C4-2B (cell line): ENCODE measurements at regions not wholly inside any gene's neighbourhood (a gene's known extent, or its start where the extent isn't known, plus 50 kb on each side); places are given as distances from the start of the nearest gene placed in this dataset.

Experiments
- H3K27ac ChIP-seq: fragments of 450-650 bp; 2 replicates; pipeline ENCODE4 v1.5.1; 2017
- CTCF ChIP-seq: fragments of 450-650 bp; conservative IDR thresholded peaks from 2 replicates; pipeline ENCODE4 v1.5.1; 2017; ENCODE audit warnings: mild to moderate bottlenecking
- ZFX ChIP-seq: fragments of 450-650 bp; IDR thresholded peaks from 2 replicates; pipeline ENCODE4 v1.6.1; 2017

GRCh38 chr2:82819951-82820350 lies 1639.1 kb downstream of the SUCLG1 start:
- no peak for TF ChIP-seq ZFX
- no peak for TF ChIP-seq CTCF

GRCh38 chr2:82814146-82814545 lies 1644.9 kb downstream of the SUCLG1 start:
- TF ChIP-seq CTCF (no peak), ZFX (no peak)
- no peak overlapping the region for H3K27ac ChIP-seq

More at GRCh38 chr2:82819951-82820350, 1639.1 kb downstream of the SUCLG1 start:
- no peak overlapping the region for H3K27ac ChIP-seq

- no peak for TF ChIP-seq CTCF
- H3K27ac ChIP-seq: no peak overlapping the region
Observed at GRCh38 chr2:82811946-82812345, 1647.1 kb downstream of the SUCLG1 start.

GRCh38 chr2:82803307-82803706 lies 1655.8 kb downstream of the SUCLG1 start:
- no peak overlapping the region for H3K27ac ChIP-seq
- TF ChIP-seq CTCF: no peak
- TF ChIP-seq ZFX: no peak

GRCh38 chr2:82797469-82797868 lies 1661.6 kb downstream of the SUCLG1 start:
- TF ChIP-seq CTCF (no peak), ZFX (no peak)

GRCh38 chr2:82796132-82796531 lies 1662.9 kb downstream of the SUCLG1 start:
- no peak overlapping the region for H3K27ac ChIP-seq
- TF ChIP-seq ZFX (no peak), CTCF (no peak)

More at GRCh38 chr2:82797469-82797868, 1661.6 kb downstream of the SUCLG1 start:
- no peak overlapping the region for H3K27ac ChIP-seq

GRCh38 chr2:82795446-82795845 lies 1663.6 kb downstream of the SUCLG1 start:
- no peak for TF ChIP-seq CTCF
- no peak for TF ChIP-seq ZFX
- no peak overlapping the region for H3K27ac ChIP-seq
